ENCODE measurements at regions not wholly inside any gene's neighbourhood (a gene's known extent, or its start where the extent isn't known, plus 50 kb on each side); places are given as distances from the start of the nearest gene placed in this dataset.

DNA sequence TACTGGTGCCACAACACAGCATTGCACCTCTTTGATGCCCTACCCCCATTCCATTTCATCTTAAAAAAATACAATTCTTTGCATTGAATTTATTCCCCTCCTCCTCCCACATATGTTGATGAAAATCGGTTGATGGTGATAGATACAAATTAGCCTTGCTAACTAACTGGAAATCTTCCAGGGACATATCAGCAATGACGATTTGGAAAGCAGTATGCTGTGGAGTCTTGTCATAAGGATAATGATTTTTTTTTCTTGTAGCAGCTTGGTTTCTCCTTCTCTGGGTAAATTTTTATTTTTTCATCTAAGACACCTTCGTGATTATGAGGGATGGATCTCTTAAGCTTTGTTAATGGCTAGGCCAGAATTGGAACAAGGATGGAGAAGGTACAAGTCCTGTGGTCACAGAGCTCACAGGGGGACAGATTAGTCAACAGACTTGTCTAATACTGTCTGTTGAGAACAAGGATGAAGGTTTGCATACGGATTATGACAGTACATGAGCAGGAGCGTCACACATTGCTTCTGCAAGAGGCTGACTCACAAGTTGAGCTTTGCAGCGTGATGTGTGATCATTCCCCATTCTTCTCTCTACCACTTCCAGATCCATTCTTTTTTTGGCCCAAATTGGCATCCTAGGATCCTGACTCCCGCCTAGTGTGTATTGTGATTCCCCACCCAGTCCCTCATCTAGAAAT is 233.1 kb upstream of the FERMT1 start:
- TF ChIP-seq NR2F2 (IDR thresholded peaks at IDR 0.05) (no peak), SP1 (IDR thresholded peaks at IDR 0.05) (no peak), CTCF (IDR thresholded peaks at IDR 0.05; ENCODE audit: low read depth, low read length, missing input control) (no peak), JUND (IDR thresholded peaks at IDR 0.05) (no peak), RAD21 (IDR thresholded peaks at IDR 0.05) (no peak), YY1 (IDR thresholded peaks at IDR 0.05) (no peak), MAX (IDR thresholded peaks at IDR 0.05) (no peak), EGR1 (IDR thresholded peaks at IDR 0.05; ENCODE audit: low read depth in 2 of 2) (no peak), TAF1 (conservative IDR thresholded peaks at IDR 0.05) (no peak), GABPA (IDR thresholded peaks at IDR 0.05 in 1 of 2, conservative IDR thresholded peaks at IDR 0.05 in 1 of 2) (no peak)
- TF ChIP-seq, protein P1, sequence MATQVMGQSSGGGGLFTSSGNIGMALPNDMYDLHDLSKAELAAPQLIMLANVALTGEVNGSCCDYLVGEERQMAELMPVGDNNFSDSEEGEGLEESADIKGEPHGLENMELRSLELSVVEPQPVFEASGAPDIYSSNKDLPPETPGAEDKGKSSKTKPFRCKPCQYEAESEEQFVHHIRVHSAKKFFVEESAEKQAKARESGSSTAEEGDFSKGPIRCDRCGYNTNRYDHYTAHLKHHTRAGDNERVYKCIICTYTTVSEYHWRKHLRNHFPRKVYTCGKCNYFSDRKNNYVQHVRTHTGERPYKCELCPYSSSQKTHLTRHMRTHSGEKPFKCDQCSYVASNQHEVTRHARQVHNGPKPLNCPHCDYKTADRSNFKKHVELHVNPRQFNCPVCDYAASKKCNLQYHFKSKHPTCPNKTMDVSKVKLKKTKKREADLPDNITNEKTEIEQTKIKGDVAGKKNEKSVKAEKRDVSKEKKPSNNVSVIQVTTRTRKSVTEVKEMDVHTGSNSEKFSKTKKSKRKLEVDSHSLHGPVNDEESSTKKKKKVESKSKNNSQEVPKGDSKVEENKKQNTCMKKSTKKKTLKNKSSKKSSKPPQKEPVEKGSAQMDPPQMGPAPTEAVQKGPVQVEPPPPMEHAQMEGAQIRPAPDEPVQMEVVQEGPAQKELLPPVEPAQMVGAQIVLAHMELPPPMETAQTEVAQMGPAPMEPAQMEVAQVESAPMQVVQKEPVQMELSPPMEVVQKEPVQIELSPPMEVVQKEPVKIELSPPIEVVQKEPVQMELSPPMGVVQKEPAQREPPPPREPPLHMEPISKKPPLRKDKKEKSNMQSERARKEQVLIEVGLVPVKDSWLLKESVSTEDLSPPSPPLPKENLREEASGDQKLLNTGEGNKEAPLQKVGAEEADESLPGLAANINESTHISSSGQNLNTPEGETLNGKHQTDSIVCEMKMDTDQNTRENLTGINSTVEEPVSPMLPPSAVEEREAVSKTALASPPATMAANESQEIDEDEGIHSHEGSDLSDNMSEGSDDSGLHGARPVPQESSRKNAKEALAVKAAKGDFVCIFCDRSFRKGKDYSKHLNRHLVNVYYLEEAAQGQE (IDR thresholded peaks at IDR 0.05), result no peak
